Fibroblast of lung (primary cell): ENCODE measurements at regions not wholly inside any gene's neighbourhood (a gene's known extent, or its start where the extent isn't known, plus 50 kb on each side); places are given as distances from the start of the nearest gene placed in this dataset.

Source experiments
- CTCF ChIP-seq, 2 donors: IDR thresholded peaks in 1 of 2; conservative IDR thresholded peaks in 1 of 2; 1 replicate in 1 of 2; 2 replicates in 1 of 2; pipeline ENCODE4 v1.5.1; 2011 to 2012; ENCODE audit warnings: low read length in 2 of 2, control low read depth in 1 of 2, inconsistent platforms in 1 of 2, low read depth in 1 of 2, mild to moderate bottlenecking in 1 of 2
- EZH2 ChIP-seq: IDR thresholded peaks from 2 replicates; pipeline ENCODE4 v1.5.1; 2012; ENCODE audit warnings: low read length, control low read depth, mild to moderate bottlenecking; ENCODE audit errors: missing control alignments

GRCh38 chr13:34139660-34140227, 321.8 kb downstream of the RFC3 start:
- TF ChIP-seq EZH2 (no peak), CTCF (conservative IDR thresholded peaks at IDR 0.05 in 1 of 2, IDR thresholded peaks at IDR 0.05 in 1 of 2; ENCODE audit: low read depth in 1 of 2, low read length in 2 of 2) (no peak)
